Hematopoietic multipotent progenitor cell treated with erythropoietin and hydrocortisone succinate and interleukin-3 and kit ligand, for 6 days (in vitro differentiated cells): ENCODE measurements at regions not wholly inside any gene's neighbourhood (a gene's known extent, or its start where the extent isn't known, plus 50 kb on each side); places are given as distances from the start of the nearest gene placed in this dataset.

ENCODE experiments used
- DNase-seq: peaks from one replicate; pipeline ENCODE4 v3.0.0-alpha.2; 2015

- DNase-seq = no peak
These were observed 118.8 kb upstream of the ZNF217 start for GRCh38 chr20:53712212-53712977.

GRCh38 chr20:53711333-53712211, 117.9 kb upstream of the ZNF217 start:
- no peak for DNase-seq

- peak; percentile 45 for DNase-seq
These were observed 114.7 kb upstream of the ZNF217 start for GRCh38 chr20:53708129-53708968.

GRCh38 chr20:53707371-53708055, 113.9 kb upstream of the ZNF217 start:
- DNase-seq = no peak

- peak; percentile 27 for DNase-seq
These were observed 113.1 kb upstream of the ZNF217 start for GRCh38 chr20:53706466-53707370.

- DNase-seq = no peak
These were observed 112.4 kb upstream of the ZNF217 start for GRCh38 chr20:53706008-53706465.

GRCh38 chr20:53702617-53703016, 109.0 kb upstream of the ZNF217 start:
- DNase-seq = no peak

GRCh38 chr20:53699906-53700305, 106.3 kb upstream of the ZNF217 start:
- DNase-seq = no peak

- DNase-seq = no peak
These were observed 105.5 kb upstream of the ZNF217 start for GRCh38 chr20:53699085-53699674.

- no peak for DNase-seq
These were observed 104.8 kb upstream of the ZNF217 start for GRCh38 chr20:53698371-53698978.

- no peak for DNase-seq
These were observed 102.3 kb upstream of the ZNF217 start for GRCh38 chr20:53695797-53696527.

- no peak for DNase-seq
These were observed 99.7 kb upstream of the ZNF217 start for GRCh38 chr20:53693262-53693871.

GRCh38 chr20:53692465-53693067, 98.9 kb upstream of the ZNF217 start:
- DNase-seq = peak; percentile 43

- no peak for DNase-seq
These were observed 98.2 kb upstream of the ZNF217 start for GRCh38 chr20:53691811-53692192.

- no peak for DNase-seq
These were observed 97.6 kb upstream of the ZNF217 start for GRCh38 chr20:53691060-53691810.

GRCh38 chr20:53688085-53688484, 94.4 kb upstream of the ZNF217 start:
- DNase-seq = no peak

- DNase-seq = no peak
These were observed 91.5 kb upstream of the ZNF217 start for GRCh38 chr20:53685070-53685595.

- no peak for DNase-seq
These were observed 89.9 kb upstream of the ZNF217 start for GRCh38 chr20:53683506-53683905.
